K562 (cell line): ENCODE measurements at regions not wholly inside any gene's neighbourhood (a gene's known extent, or its start where the extent isn't known, plus 50 kb on each side); places are given as distances from the start of the nearest gene placed in this dataset.

Experiments used
- ATF3 ChIP-seq, 2 experiments: fragments of 450-650 bp in 1 of 2; sonication (generic) in 1 of 2; formaldehyde crosslinking in 1 of 2; IDR thresholded peaks in 1 of 2; conservative IDR thresholded peaks in 1 of 2; 2 replicates each; pipeline versions ENCODE4 v1.6.1 to v1.8.1; 2016 to 2023; ENCODE audit warnings: mild to moderate bottlenecking in 2 of 2, moderate library complexity in 2 of 2, inconsistent platforms in 1 of 2, missing genetic modification reagents in 1 of 2
- CBX5 ChIP-seq: IDR thresholded peaks from 2 replicates; pipeline ENCODE4 v1.6.1; 2014; ENCODE audit warnings: low read depth, borderline replicate concordance
- E2F4 ChIP-seq: sonication (generic); formaldehyde crosslinking; IDR thresholded peaks from 2 replicates; pipeline ENCODE4 v1.8.0; 2022; ENCODE audit warnings: mild to moderate bottlenecking, low read depth, missing genetic modification reagents
- IRF9 ChIP-seq: fragments of 450-650 bp; IDR thresholded peaks from 2 replicates; pipeline ENCODE4 v1.6.1; 2016; ENCODE audit warnings: missing biosample characterization, missing genetic modification characterization
- MYNN ChIP-seq, 2 experiments: sonication (generic); formaldehyde crosslinking in 1 of 2; IDR thresholded peaks; 2 replicates each; pipeline versions ENCODE4 v1.5.0 to v1.6.1; 2016 to 2020; ENCODE audit warnings: antibody characterized with exemption in 1 of 2, missing genetic modification reagents in 1 of 2
- NFATC3 ChIP-seq: fragments of 450-650 bp; IDR thresholded peaks from 2 replicates; pipeline ENCODE4 v1.6.1; 2017; ENCODE audit warnings: mild to moderate bottlenecking
- NFIX ChIP-seq: fragments of 250-450 bp; sonication (Bioruptor Pico); IDR thresholded peaks from 2 replicates; pipeline ENCODE4 v1.4.0; 2020; ENCODE audit warnings: low read depth, mild to moderate bottlenecking, moderate library complexity
- NR2C2 ChIP-seq, 2 experiments: fragments of 200-800 bp in 1 of 2; sonication (Bioruptor generic) in 1 of 2; sonication (generic) in 1 of 2; formaldehyde crosslinking in 1 of 2; IDR thresholded peaks; 2 replicates each; pipeline versions ENCODE4 v1.6.1 to v1.8.0; 2016 to 2022; ENCODE audit warnings: mild to moderate bottlenecking in 1 of 2, missing compliant biosample characterization in 1 of 2, missing genetic modification characterization in 1 of 2, missing genetic modification reagents in 1 of 2
- RBFOX2 ChIP-seq: fragments of 200-400 bp; formaldehyde crosslinking; IDR thresholded peaks from 2 replicates; pipeline ENCODE4 v1.6.1; 2017; ENCODE audit warnings: low read depth, mild to moderate bottlenecking, low read length, moderate library complexity
- SETDB1 ChIP-seq: IDR thresholded peaks from one replicate; pipeline ENCODE4 v1.6.1; 2012; ENCODE audit warnings: low read length, control low read depth, inconsistent platforms
- SRSF1 ChIP-seq: fragments of 200-400 bp; formaldehyde crosslinking; IDR thresholded peaks from 2 replicates; pipeline ENCODE4 v1.6.1; 2017; ENCODE audit warnings: mild to moderate bottlenecking, low read depth, low read length, moderate library complexity
- ZFP36 ChIP-seq: fragments of 150-350 bp; IDR thresholded peaks from 2 replicates; pipeline ENCODE4 v1.6.1; 2018; ENCODE audit warnings: low read length, low read depth; ENCODE audit not compliant: partially characterized antibody
- ZFX ChIP-seq: sonication (generic); formaldehyde crosslinking; IDR thresholded peaks from 2 replicates; pipeline ENCODE4 v1.8.0; 2022; ENCODE audit warnings: mild to moderate bottlenecking, missing genetic modification reagents, moderate library complexity
- ZNF583 ChIP-seq: fragments of 250-450 bp; sonication (Bioruptor Pico); IDR thresholded peaks from 2 replicates; pipeline ENCODE4 v1.4.0; 2020
- ZNF592 ChIP-seq: fragments of 450-650 bp; IDR thresholded peaks from 2 replicates; pipeline ENCODE4 v1.6.1; 2017; ENCODE audit warnings: antibody characterized with exemption, mild to moderate bottlenecking

- TF ChIP-seq IRF9 (tag): no peak
- TF ChIP-seq ATF3 (IDR thresholded peaks at IDR 0.05): peak; percentile 82
- TF ChIP-seq ATF3 (CRISPR knock-in tag; conservative IDR thresholded peaks at IDR 0.05): peak; percentile 52
- TF ChIP-seq ZFX (CRISPR knock-in tag): no peak
- TF ChIP-seq RBFOX2: 0 out of 2 replicates have a peak, but pooled peaks have one; percentile 28
- peak; percentile 25 for TF ChIP-seq ZFP36
- no peak for TF ChIP-seq NFIX (CRISPR knock-in tag)
- TF ChIP-seq ZNF583: no peak
- TF ChIP-seq E2F4 (CRISPR knock-in tag): no peak
- TF ChIP-seq ZNF592: peak; percentile 44; the same call in 1 of the 2 replicates
- 0 out of 2 replicates have a peak, but pooled peaks have one; percentile 28 for TF ChIP-seq MYNN (IDR thresholded peaks at IDR 0.05)
- TF ChIP-seq MYNN (CRISPR knock-in tag; IDR thresholded peaks at IDR 0.05): no peak
- no peak for TF ChIP-seq SETDB1
- TF ChIP-seq SRSF1: no peak
- TF ChIP-seq CBX5: no peak
- TF ChIP-seq NFATC3: no peak
- TF ChIP-seq NR2C2 (CRISPR knock-in tag; IDR thresholded peaks at IDR 0.05): no peak
- no peak; the same call in 1 of the 2 replicates for TF ChIP-seq NR2C2 (tag; IDR thresholded peaks at IDR 0.05)
Observed at GRCh38 chr3:72338942-72339669, 509.1 kb downstream of the SHQ1 start (continued).
